ENCODE measurements at regions not wholly inside any gene's neighbourhood (a gene's known extent, or its start where the extent isn't known, plus 50 kb on each side); places are given as distances from the start of the nearest gene placed in this dataset.

DNA sequence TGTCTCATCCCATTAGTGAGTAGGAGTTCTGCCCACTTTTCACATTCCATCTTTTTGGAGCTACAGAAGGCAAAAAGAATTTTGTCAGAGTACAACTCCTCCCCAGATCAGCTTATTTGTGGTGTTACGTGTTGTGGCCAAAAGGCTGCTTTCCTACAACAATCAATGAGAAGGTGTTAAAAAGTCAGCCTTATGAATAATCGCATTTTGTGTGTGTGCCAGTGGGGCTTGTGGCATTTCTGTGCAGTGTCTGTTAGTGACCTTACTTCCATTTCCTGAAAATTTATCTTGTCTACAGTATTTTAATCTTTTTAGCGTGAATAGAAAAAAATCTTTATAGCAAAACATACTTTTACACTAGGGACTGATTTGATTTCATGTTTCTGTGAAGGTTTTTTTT is 458.3 kb upstream of the LCORL start:
- intact Hi-C loops (cut with DNase I), result no loop called here
- Histone ChIP-seq H3K4me1 (no peaks in the 10 kb centered on the region), H3K4me3 (no peak overlapping the region), H3K36me3 (no peaks in the 10 kb centered on the region), H3K27ac (peak overlapping the region in 2 of 4 donors; percentile 34 to 40), H3K27me3 (no peaks in the 10 kb centered on the region), H3K9me3 (no peaks in the 10 kb centered on the region)
- TF ChIP-seq, protein P1, sequence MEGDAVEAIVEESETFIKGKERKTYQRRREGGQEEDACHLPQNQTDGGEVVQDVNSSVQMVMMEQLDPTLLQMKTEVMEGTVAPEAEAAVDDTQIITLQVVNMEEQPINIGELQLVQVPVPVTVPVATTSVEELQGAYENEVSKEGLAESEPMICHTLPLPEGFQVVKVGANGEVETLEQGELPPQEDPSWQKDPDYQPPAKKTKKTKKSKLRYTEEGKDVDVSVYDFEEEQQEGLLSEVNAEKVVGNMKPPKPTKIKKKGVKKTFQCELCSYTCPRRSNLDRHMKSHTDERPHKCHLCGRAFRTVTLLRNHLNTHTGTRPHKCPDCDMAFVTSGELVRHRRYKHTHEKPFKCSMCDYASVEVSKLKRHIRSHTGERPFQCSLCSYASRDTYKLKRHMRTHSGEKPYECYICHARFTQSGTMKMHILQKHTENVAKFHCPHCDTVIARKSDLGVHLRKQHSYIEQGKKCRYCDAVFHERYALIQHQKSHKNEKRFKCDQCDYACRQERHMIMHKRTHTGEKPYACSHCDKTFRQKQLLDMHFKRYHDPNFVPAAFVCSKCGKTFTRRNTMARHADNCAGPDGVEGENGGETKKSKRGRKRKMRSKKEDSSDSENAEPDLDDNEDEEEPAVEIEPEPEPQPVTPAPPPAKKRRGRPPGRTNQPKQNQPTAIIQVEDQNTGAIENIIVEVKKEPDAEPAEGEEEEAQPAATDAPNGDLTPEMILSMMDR (IDR thresholded peaks at IDR 0.05), result no peak
- ATAC-seq (peak; percentile 43 to 67 (median 54)), DNase-seq (no peak), FAIRE-seq (no peak)
- 32 to 43% methylated on average over 3 of the region's 3 CpGs for WGBS, 2 donors

DNA sequence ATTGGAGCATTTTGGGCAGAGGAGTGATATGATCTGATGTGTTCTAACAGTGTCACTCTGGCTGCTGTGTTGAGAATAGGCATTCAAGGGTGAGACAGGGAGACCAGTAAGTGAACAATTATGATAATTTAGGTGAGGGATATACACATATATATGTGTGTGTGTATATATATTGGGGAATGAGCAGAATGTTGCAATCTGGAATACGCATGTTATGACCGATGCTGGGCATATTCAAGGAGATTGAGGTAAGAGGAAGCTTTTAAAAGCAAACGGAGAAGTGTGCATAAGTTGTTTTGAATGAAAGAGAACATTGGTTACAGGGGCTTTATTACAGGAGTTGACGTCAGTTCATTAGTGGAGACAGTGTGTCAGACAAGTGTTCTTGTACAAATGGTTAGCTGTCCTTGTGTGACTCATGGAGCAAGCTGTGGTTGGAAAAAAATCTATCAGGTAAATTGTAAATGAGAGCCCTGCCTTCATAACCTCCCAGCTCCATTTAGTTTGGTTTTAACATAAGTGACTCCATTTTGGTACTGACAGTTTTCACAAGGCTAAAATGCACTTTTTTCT is 442.5 kb upstream of the LCORL start:
- Histone ChIP-seq H3K9me3 (no peaks in the 10 kb centered on the region), H3K27ac (no peak overlapping the region), H3K36me3 (no peaks in the 10 kb centered on the region), H3K27me3 (no peaks in the 10 kb centered on the region), H3K4me3 (no peak overlapping the region), H3K4me1 (no peaks in the 10 kb centered on the region)
- 48 to 62% methylated on average over 4 of the region's 4 CpGs for WGBS, 2 donors
- TF ChIP-seq, protein P1 (IDR thresholded peaks at IDR 0.05), result no peak
- ATAC-seq, result peak in 2 of 4 donors; percentile 59 to 68
- intact Hi-C loops (cut with DNase I), result no loop called here
- no peak for FAIRE-seq
- no peak for DNase-seq

DNA sequence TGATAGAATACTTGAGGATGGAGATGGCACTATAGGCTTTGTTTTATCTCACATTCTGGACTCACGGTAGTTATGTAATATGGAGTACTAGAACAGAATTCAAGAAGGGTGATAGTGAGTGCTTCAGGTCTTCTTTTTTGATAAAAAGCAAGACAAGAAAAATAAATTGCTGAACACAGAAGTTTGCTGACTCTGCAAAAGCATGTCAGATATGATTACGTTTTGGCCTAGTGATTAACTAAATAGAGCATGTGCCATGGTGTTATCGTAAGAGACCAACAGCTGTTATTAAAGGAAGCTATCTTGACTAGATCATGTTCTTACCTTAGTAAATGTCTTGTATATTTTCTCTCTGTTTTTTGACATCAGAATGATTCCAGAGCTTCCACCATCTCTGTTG is 436.9 kb upstream of the LCORL start:
- Histone ChIP-seq H3K27ac (no peak overlapping the region), H3K9me3 (no peaks in the 10 kb centered on the region), H3K36me3 (no peaks in the 10 kb centered on the region), H3K4me1 (no peaks in the 10 kb centered on the region), H3K27me3 (no peaks in the 10 kb centered on the region), H3K4me3 (no peak overlapping the region)
- TF ChIP-seq, protein P1 (IDR thresholded peaks at IDR 0.05), result no peak
- 71 to 79% methylated on average over 3 of the region's 3 CpGs for WGBS, 2 donors
- intact Hi-C loops (cut with DNase I), result no loop called here
- ATAC-seq, result no peak
- no peak for FAIRE-seq
- DNase-seq, result no peak

DNA sequence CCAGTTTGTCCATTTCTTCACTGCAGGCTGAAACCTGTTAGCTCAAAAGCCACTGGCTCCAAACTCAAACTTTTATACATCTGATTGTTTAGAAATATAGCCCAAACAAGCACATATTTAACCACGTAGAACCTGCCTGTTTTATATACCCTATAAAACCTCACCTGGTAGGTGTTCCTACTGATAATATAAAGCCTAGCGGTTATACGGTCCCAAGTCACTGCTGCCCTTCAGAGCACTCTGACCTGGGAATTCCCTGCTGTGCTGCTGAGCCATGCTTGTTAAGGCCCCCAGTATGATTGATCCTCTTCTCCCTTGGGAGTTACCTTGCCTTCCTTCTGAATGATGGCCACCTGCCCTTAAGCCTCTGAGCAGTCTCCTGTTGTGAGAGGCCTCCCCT is 432.8 kb upstream of the LCORL start:
- H3K9me3 ChIP-seq, result no peaks in the 10 kb centered on the region
- FAIRE-seq, result no peak
- TF ChIP-seq, protein P1 (IDR thresholded peaks at IDR 0.05), result no peak
- no peaks in the 10 kb centered on the region for H3K36me3 ChIP-seq
- H3K27me3 ChIP-seq, result no peaks in the 10 kb centered on the region
- no peak overlapping the region for H3K27ac ChIP-seq
- H3K4me3 ChIP-seq, result no peak overlapping the region
- H3K4me1 ChIP-seq, result no peaks in the 10 kb centered on the region
- no peak for DNase-seq
- intact Hi-C loops (cut with DNase I), result no loop called here
- ATAC-seq, result no peak
- WGBS, 2 donors, result 77 to 86% methylated on average over 3 of the region's 3 CpGs

DNA sequence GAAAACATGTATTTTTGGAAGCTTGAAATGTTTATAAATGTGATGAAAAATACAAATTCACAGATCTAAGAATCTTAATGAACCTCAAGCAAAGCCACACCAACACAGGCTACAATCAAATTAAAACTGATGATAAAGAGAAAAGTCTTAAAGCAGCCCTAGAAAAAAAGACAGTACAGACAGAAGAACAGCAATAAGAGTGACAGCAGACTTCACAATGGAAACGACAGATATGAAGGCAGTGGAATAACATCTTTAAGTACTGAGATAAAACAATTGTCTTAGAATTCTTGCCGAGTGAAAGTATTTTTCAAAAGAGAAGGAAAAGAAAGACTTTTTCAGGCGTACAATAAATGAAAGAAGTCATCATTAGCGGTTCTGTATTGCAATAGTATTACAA is 423.6 kb upstream of the LCORL start:
- DNase-seq, result no peak
- H3K4me1 ChIP-seq, result no peaks in the 10 kb centered on the region
- 75 to 78% methylated on average over 4 of the region's 4 CpGs for WGBS, 2 donors
- intact Hi-C loops (cut with DNase I), result no loop called here
- no peaks in the 10 kb centered on the region for H3K27me3 ChIP-seq
- no peak overlapping the region for H3K27ac ChIP-seq
- ATAC-seq, result no peak
- no peak for FAIRE-seq
- TF ChIP-seq, protein P1 (IDR thresholded peaks at IDR 0.05), result no peak
- no peaks in the 10 kb centered on the region for H3K36me3 ChIP-seq
- H3K4me3 ChIP-seq, result no peak overlapping the region
- H3K9me3 ChIP-seq, result no peaks in the 10 kb centered on the region
